B cell (primary cell): ENCODE measurements at regions not wholly inside any gene's neighbourhood (a gene's known extent, or its start where the extent isn't known, plus 50 kb on each side); places are given as distances from the start of the nearest gene placed in this dataset.

ENCODE experiments used
- ATAC-seq: fragments of 200-7000 bp; cut with Tn5 transposase; one replicate; pipeline ENCODE4 v1.10.0; 2021; ENCODE audit warnings: low read depth, mild to moderate bottlenecking, moderate number of reproducible peaks, moderate library complexity
- CTCF ChIA-PET: fragments of 350-600 bp; sonication (Branson Sonifier 250); formaldehyde crosslinking; loops from one replicate; lab custom pipeline; 2021; ENCODE audit warnings: antibody characterized with exemption, inconsistent platforms; lab: Charles Lee
- POLR2A ChIA-PET: fragments of 350-600 bp; sonication (Branson Sonifier 250); formaldehyde crosslinking; loops from one replicate; lab custom pipeline; 2021; ENCODE audit warnings: antibody characterized with exemption; lab: Charles Lee
- DNase-seq: peaks from one replicate; pipeline ENCODE4 v3.0.0; 2013
- H2AFZ ChIP-seq: 2 replicates; pipeline ENCODE4 v1.6.1; 2012; ENCODE audit warnings: mild to moderate bottlenecking, low read depth, low read length; ENCODE audit not compliant: insufficient read depth, poor library complexity, severe bottlenecking
- H3K27ac ChIP-seq, 2 donors: 1 replicate in 1 of 2; 2 replicates in 1 of 2; pipeline ENCODE4 v1.5.1; 2012 to 2013; ENCODE audit warnings: low read length in 2 of 2, mild to moderate bottlenecking in 2 of 2, moderate library complexity in 1 of 2
- H3K27me3 ChIP-seq, 4 experiments: fragments of 200-600 bp in 1 of 4; sonication (generic) in 1 of 4; replicated peaks in 1 of 4; 1 replicate in 2 of 4; 2 replicates in 2 of 4; pipeline versions ENCODE4 v1.6.1 to v1.7.0; 2013 to 2016; ENCODE audit warnings: low read length in 3 of 4, mild to moderate bottlenecking in 2 of 4, mixed read lengths in 1 of 4, moderate library complexity in 1 of 4; ENCODE audit not compliant: insufficient read depth in 4 of 4, control insufficient read depth in 3 of 4; ENCODE audit errors: control extremely low read depth in 1 of 4
- H3K36me3 ChIP-seq, 2 experiments: replicated peaks in 1 of 2; 1 replicate in 1 of 2; 2 replicates in 1 of 2; pipeline versions ENCODE4 v1.6.1 to v1.7.1; 2013; ENCODE audit warnings: low read length in 1 of 2; ENCODE audit not compliant: insufficient read depth in 2 of 2, control insufficient read depth in 1 of 2; ENCODE audit errors: control extremely low read depth in 1 of 2, extremely low read depth in 1 of 2
- H3K4me1 ChIP-seq, 2 donors: fragments of 200-600 bp in 1 of 2; sonication (generic) in 1 of 2; 1 replicate in 1 of 2; 2 replicates in 1 of 2; pipeline versions ENCODE4 v1.5.1 to v1.6.1; 2013 to 2017; ENCODE audit warnings: low read length in 2 of 2; ENCODE audit not compliant: control insufficient read depth in 2 of 2, insufficient read depth in 2 of 2
- H3K4me2 ChIP-seq: replicated peaks from 2 replicates; pipeline ENCODE3; 2012; ENCODE audit warnings: mild to moderate bottlenecking, low read depth, low read length; ENCODE audit not compliant: poor library complexity, severe bottlenecking
- H3K4me3 ChIP-seq, 5 experiments: fragments of 200-600 bp in 1 of 5; sonication (generic) in 1 of 5; 1 replicate in 3 of 5; 2 replicates in 2 of 5; pipeline versions ENCODE4 v1.5.1 to v1.7.0; 2011 to 2016; ENCODE audit warnings: low read length in 4 of 5, mild to moderate bottlenecking in 4 of 5, low read depth in 2 of 5, control low read depth in 1 of 5, moderate library complexity in 1 of 5; ENCODE audit not compliant: insufficient read depth in 1 of 5; ENCODE audit errors: control extremely low read depth in 1 of 5, extremely low read depth in 1 of 5
- H3K79me2 ChIP-seq: fragments of 200-600 bp; sonication (generic); one replicate; pipeline ENCODE4 v1.6.0; 2016; ENCODE audit warnings: low read length; ENCODE audit not compliant: control insufficient read depth, insufficient read depth
- H3K9ac ChIP-seq: fragments of 200-600 bp; sonication (generic); 2 replicates; pipeline ENCODE4 v1.6.1; 2017; ENCODE audit warnings: mild to moderate bottlenecking, low read length, moderate library complexity
- H3K9me3 ChIP-seq, 3 donors: one replicate each; pipeline versions ENCODE4 v1.6.1 to v1.7.1; 2013; ENCODE audit warnings: low read length in 2 of 3; ENCODE audit not compliant: control insufficient read depth in 2 of 3, insufficient read depth in 1 of 3; ENCODE audit errors: control extremely low read depth in 1 of 3
- H4K20me1 ChIP-seq: 2 replicates; pipeline ENCODE4 v1.6.0; 2012; ENCODE audit warnings: mild to moderate bottlenecking, low read length; ENCODE audit not compliant: insufficient read depth, control insufficient read depth, poor library complexity, severe bottlenecking
- H3K27ac Mint-ChIP-seq: one replicate; pipeline ENCODE4 v1.8.0; 2021; ENCODE audit warnings: mixed read lengths
- H3K27me3 Mint-ChIP-seq: one replicate; pipeline ENCODE4 v1.8.0; 2021; ENCODE audit warnings: mixed read lengths
- H3K4me1 Mint-ChIP-seq: one replicate; pipeline ENCODE4 v1.8.0; 2021; ENCODE audit warnings: mixed read lengths
- H3K4me3 Mint-ChIP-seq: one replicate; pipeline ENCODE4 v1.8.0; 2021; ENCODE audit warnings: mixed read lengths
- H3K9me3 Mint-ChIP-seq: one replicate; pipeline ENCODE4 v1.8.0; 2022; ENCODE audit warnings: mixed read lengths; ENCODE audit not compliant: insufficient read depth
- EZH2 ChIP-seq: IDR thresholded peaks from 2 replicates; pipeline ENCODE4 v1.6.1; 2012; ENCODE audit warnings: borderline replicate concordance, low read depth, mild to moderate bottlenecking, moderate library complexity, low read length; ENCODE audit not compliant: insufficient read depth, poor library complexity, severe bottlenecking
- WGBS: methylation state at CpG from one replicate; pipeline ENCODE4 v1.1.5; 2013; ENCODE audit warnings: missing lambda C conversion rate; ENCODE audit not compliant: insufficient coverage; 5-methylcytosine and 5-hydroxymethylcytosine counted together
- intact Hi-C: fragments of 100-400 bp; cut with micrococcal nuclease; formaldehyde crosslinking; loops from one replicate; pipeline ENCODE4 v1.10.0; 2022
- TF ChIP-seq, protein P1 (sequence below): fragments of 200-600 bp; IDR thresholded peaks from one replicate; pipeline ENCODE4 v1.8.0; 2022; ENCODE audit warnings: antibody characterized with exemption, mild to moderate bottlenecking

DNA sequence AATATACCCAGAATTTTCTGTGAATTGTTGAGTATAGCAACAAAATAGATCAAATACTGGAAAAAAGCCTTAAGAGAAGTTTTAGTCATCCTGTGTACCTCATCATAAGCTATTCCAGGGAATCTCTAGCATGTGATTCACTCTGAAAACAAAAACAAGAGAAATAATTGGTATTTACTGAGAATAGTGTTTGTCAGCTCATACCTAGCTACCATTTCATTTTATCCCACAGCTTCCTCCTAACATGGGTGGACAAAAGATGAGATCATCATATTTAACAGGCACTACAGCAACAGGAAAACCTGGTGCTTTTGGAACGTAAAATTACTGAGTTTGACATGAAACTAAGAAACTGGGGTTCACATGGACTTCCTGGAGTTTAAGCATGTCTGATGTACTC, 753.5 kb upstream of the NECTIN3 start:
- no peak overlapping the region for H3K9ac ChIP-seq
- H3K9me3 ChIP-seq = no peaks in the 10 kb centered on the region
- no peak overlapping the region for H3K4me3 ChIP-seq
- no peak for TF ChIP-seq EZH2
- TF ChIP-seq, protein P1, sequence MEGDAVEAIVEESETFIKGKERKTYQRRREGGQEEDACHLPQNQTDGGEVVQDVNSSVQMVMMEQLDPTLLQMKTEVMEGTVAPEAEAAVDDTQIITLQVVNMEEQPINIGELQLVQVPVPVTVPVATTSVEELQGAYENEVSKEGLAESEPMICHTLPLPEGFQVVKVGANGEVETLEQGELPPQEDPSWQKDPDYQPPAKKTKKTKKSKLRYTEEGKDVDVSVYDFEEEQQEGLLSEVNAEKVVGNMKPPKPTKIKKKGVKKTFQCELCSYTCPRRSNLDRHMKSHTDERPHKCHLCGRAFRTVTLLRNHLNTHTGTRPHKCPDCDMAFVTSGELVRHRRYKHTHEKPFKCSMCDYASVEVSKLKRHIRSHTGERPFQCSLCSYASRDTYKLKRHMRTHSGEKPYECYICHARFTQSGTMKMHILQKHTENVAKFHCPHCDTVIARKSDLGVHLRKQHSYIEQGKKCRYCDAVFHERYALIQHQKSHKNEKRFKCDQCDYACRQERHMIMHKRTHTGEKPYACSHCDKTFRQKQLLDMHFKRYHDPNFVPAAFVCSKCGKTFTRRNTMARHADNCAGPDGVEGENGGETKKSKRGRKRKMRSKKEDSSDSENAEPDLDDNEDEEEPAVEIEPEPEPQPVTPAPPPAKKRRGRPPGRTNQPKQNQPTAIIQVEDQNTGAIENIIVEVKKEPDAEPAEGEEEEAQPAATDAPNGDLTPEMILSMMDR = no peak
- no peaks in the 10 kb centered on the region for H4K20me1 ChIP-seq
- ATAC-seq = no peak
- ChIA-PET CTCF (no interaction called here), POLR2A (no interaction called here)
- intact Hi-C loops = loop anchor here (10.0 kb wide), 1 partner anchor 1293 kb away; no protein-coding TSS in a partner anchor
- Mint-ChIP-seq H3K4me1 (no peaks in the 10 kb centered on the region), H3K27me3 (no peaks in the 10 kb centered on the region), H3K9me3 (no peaks in the 10 kb centered on the region), H3K27ac (no peak overlapping the region), H3K4me3 (no peak overlapping the region)
- no peaks in the 10 kb centered on the region for H3K36me3 ChIP-seq
- H3K79me2 ChIP-seq = no peaks in the 10 kb centered on the region
- no peak for DNase-seq
- no peaks in the 10 kb centered on the region for H3K27me3 ChIP-seq
- no peak overlapping the region for H3K4me2 ChIP-seq
- no peak overlapping the region for H2AFZ ChIP-seq
- peaks cover 0 to 3% of the 10 kb centered on the region in 2 donors for H3K4me1 ChIP-seq
- WGBS = no CpG with 5 or more reads among the region's 1 CpG
- no peak overlapping the region for H3K27ac ChIP-seq

DNA sequence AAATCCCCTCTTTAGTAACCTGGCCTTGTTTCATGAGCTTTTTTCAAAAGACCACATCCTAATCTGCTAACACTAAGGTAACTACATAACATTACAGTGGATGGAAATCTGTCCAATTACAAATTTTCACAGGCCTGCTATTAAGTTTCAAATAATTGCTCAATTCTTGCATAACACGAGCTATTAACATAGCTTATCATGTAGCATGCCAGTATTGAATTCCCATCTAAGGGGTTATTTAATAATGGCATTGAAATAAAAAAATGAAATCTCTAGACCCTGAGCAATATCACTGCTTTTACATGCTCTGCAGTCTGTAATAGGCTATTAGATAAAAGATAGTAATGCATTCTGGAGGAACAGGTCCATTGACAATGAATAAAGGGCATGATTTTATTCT, 748.3 kb upstream of the NECTIN3 start:
- Histone ChIP-seq H3K9ac (no peak overlapping the region), H3K4me2 (no peak overlapping the region), H3K36me3 (no peaks in the 10 kb centered on the region), H2AFZ (no peak overlapping the region), H3K27me3 (no peaks in the 10 kb centered on the region), H4K20me1 (no peaks in the 10 kb centered on the region), H3K27ac (no peak overlapping the region), H3K4me3 (no peak overlapping the region), H3K9me3 (no peaks in the 10 kb centered on the region), H3K79me2 (no peaks in the 10 kb centered on the region), H3K4me1 (no peaks in the 10 kb centered on the region)
- ATAC-seq = no peak
- Mint-ChIP-seq H3K4me3 (no peak overlapping the region), H3K9me3 (no peaks in the 10 kb centered on the region), H3K27me3 (no peaks in the 10 kb centered on the region), H3K4me1 (no peaks in the 10 kb centered on the region), H3K27ac (no peak overlapping the region)
- TF ChIP-seq, protein P1 = no peak
- TF ChIP-seq EZH2 = no peak
- WGBS = no CpG with 5 or more reads among the region's 1 CpG
- intact Hi-C loops = no loop called here
- no peak for DNase-seq
- ChIA-PET POLR2A (no interaction called here), CTCF (interaction anchor here (1.4 kb wide), 1 partner anchor 9 kb away, joined by 5 read pairs; no protein-coding TSS in a partner anchor)
